ENCODE measurements at regions not wholly inside any gene's neighbourhood (a gene's known extent, or its start where the extent isn't known, plus 50 kb on each side); places are given as distances from the start of the nearest gene placed in this dataset.

DNA sequence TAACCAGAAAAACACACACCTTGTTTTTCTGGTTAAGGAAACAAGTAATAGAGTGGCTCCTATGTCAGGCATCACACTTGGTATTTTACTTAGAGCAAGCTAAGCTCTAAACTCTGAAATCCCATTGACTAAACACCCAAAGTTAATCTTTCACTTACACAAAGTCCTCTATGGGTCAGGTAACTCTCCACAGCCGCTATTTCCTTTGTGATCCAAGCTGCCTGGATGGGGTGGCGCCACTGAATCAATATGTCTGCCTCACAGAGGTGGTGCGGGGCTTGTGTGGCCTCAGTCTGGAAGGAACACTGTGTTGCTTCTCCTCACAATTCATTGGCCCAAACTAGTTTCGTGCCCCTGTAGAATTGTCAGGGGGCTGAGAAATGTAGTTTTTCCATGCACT, 160.0 kb upstream of the E2F7 start:
- TF ChIP-seq, protein P1, sequence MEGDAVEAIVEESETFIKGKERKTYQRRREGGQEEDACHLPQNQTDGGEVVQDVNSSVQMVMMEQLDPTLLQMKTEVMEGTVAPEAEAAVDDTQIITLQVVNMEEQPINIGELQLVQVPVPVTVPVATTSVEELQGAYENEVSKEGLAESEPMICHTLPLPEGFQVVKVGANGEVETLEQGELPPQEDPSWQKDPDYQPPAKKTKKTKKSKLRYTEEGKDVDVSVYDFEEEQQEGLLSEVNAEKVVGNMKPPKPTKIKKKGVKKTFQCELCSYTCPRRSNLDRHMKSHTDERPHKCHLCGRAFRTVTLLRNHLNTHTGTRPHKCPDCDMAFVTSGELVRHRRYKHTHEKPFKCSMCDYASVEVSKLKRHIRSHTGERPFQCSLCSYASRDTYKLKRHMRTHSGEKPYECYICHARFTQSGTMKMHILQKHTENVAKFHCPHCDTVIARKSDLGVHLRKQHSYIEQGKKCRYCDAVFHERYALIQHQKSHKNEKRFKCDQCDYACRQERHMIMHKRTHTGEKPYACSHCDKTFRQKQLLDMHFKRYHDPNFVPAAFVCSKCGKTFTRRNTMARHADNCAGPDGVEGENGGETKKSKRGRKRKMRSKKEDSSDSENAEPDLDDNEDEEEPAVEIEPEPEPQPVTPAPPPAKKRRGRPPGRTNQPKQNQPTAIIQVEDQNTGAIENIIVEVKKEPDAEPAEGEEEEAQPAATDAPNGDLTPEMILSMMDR (conservative IDR thresholded peaks at IDR 0.05) = no peak
- no peak for TF ChIP-seq ZFX (IDR thresholded peaks at IDR 0.05)
